Psoas muscle (tissue), 7 donors: ENCODE measurements at regions not wholly inside any gene's neighbourhood (a gene's known extent, or its start where the extent isn't known, plus 50 kb on each side); places are given as distances from the start of the nearest gene placed in this dataset.
A peak's percentile ranks its signal among the peaks of the same experiment; 100 is the strongest.

Experiments used
- ATAC-seq, 4 donors: fragments of 200-7000 bp; cut with Tn5 transposase; one replicate each; pipeline ENCODE4 v1.9.1; 2020; ENCODE audit warnings: moderate library complexity in 3 of 4, mild to moderate bottlenecking in 2 of 4
- DNase-seq, 2 donors: peaks; one replicate each; pipeline ENCODE4 v3.0.0-alpha.2; 2020
- H3K27ac ChIP-seq: fragments of 200-600 bp; one replicate; pipeline ENCODE4 v1.8.0; 2022
- H3K27me3 ChIP-seq, 3 donors: fragments of 200-600 bp in 1 of 3; one replicate each; pipeline versions ENCODE4 v1.6.1 to v1.8.0; 2013 to 2022; ENCODE audit warnings: low read length in 2 of 3, mild to moderate bottlenecking in 2 of 3, moderate library complexity in 1 of 3; ENCODE audit not compliant: insufficient read depth in 3 of 3
- H3K36me3 ChIP-seq, 2 donors: fragments of 200-600 bp in 1 of 2; one replicate each; pipeline versions ENCODE4 v1.6.1 to v1.8.0; 2013 to 2022; ENCODE audit warnings: low read depth in 1 of 2, mild to moderate bottlenecking in 1 of 2, moderate library complexity in 1 of 2; ENCODE audit not compliant: insufficient read depth in 1 of 2
- H3K4me1 ChIP-seq: fragments of 200-600 bp; one replicate; pipeline ENCODE4 v1.8.0; 2022
- H3K4me3 ChIP-seq: fragments of 200-600 bp; one replicate; pipeline ENCODE4 v1.8.0; 2022; ENCODE audit warnings: mild to moderate bottlenecking
- H3K9me3 ChIP-seq: fragments of 200-600 bp; one replicate; pipeline ENCODE4 v1.8.0; 2022
- CTCF ChIP-seq: fragments of 200-600 bp; IDR thresholded peaks from one replicate; pipeline ENCODE4 v1.8.0; 2022; ENCODE audit warnings: antibody characterized with exemption
- WGBS, 3 donors: extraction: QIAGEN DNeasy Blood & Tissue Kit; methylation state at CpG; one replicate each; pipeline versions ENCODE4 v1.1.6 to v1.1.7; 2013; 5-methylcytosine and 5-hydroxymethylcytosine counted together
- intact Hi-C, 2 donors: fragments of 100-400 bp; cut with DNase I; formaldehyde crosslinking; loops; one replicate each; pipeline versions ENCODE4 v1.11.0 to v1.14.2; 2022
- donor health status: healthy with polysubstance abuse.
- donor health status: DM: no; HTN: no; CAD: no; lungs with moderate emphysema.
- donor health status: Bipolar disorder and iron deficiency.
- donor health status: healthy.
- donor health status: DM: yes; HTN: yes; CAD: no.
- donor health status: DM: no; HTN: no; CAD: no.
- donor health status: DM: yes; HTN: yes; CAD: no.

GRCh38 chr18:65091744-65092329 is 659.0 kb upstream of the CDH7 start:
- Histone ChIP-seq H3K4me1 (no peaks in the 10 kb centered on the region), H3K36me3 (no peaks in the 10 kb centered on the region), H3K27ac (no peak overlapping the region), H3K9me3 (no peaks in the 10 kb centered on the region), H3K27me3 (no peaks in the 10 kb centered on the region), H3K4me3 (no peak overlapping the region)
- WGBS, 3 donors = 12 to 17% (median 16%) methylated on average over 4 of the region's 4 CpGs
- ATAC-seq (no peak), DNase-seq (no peak)
- TF ChIP-seq CTCF = peak; percentile 3
- intact Hi-C loops = no loop called here

GRCh38 chr18:65082907-65083306 is 667.9 kb upstream of the CDH7 start:
- Histone ChIP-seq H3K4me1 (no peaks in the 10 kb centered on the region), H3K4me3 (no peak overlapping the region), H3K36me3 (no peaks in the 10 kb centered on the region), H3K27me3 (no peaks in the 10 kb centered on the region), H3K27ac (no peak overlapping the region), H3K9me3 (no peaks in the 10 kb centered on the region)
- 55 to 69% (median 62%) methylated on average over 5 of the region's 5 CpGs for WGBS, 3 donors
- no peak for TF ChIP-seq CTCF
- DNase-seq (no peak), ATAC-seq (no peak)
- intact Hi-C loops = no loop called here

GRCh38 chr18:65081786-65082185 is 669.0 kb upstream of the CDH7 start:
- Histone ChIP-seq H3K4me1 (no peaks in the 10 kb centered on the region), H3K27ac (no peak overlapping the region), H3K9me3 (no peaks in the 10 kb centered on the region), H3K27me3 (no peaks in the 10 kb centered on the region), H3K4me3 (no peak overlapping the region), H3K36me3 (no peaks in the 10 kb centered on the region)
- DNase-seq (no peak), ATAC-seq (no peak)
- 72 to 81% (median 75%) methylated on average over 3 of the region's 3 CpGs for WGBS, 3 donors
- no peak for TF ChIP-seq CTCF
- intact Hi-C loops = no loop called here

- intact Hi-C loops = no loop called here
- H3K36me3 ChIP-seq = no peaks in the 10 kb centered on the region
- no peak overlapping the region for H3K27ac ChIP-seq
- DNase-seq = no peak
- no peak for ATAC-seq
- 86 to 95% (median 88%) methylated on average over 3 of the region's 3 CpGs for WGBS, 3 donors
- H3K4me1 ChIP-seq = no peaks in the 10 kb centered on the region
- H3K4me3 ChIP-seq = no peak overlapping the region
- TF ChIP-seq CTCF = no peak
- H3K27me3 ChIP-seq = no peaks in the 10 kb centered on the region
- no peaks in the 10 kb centered on the region for H3K9me3 ChIP-seq
Observed at GRCh38 chr18:65073060-65073550, 677.7 kb upstream of the CDH7 start.
